ENCODE measurements at regions not wholly inside any gene's neighbourhood (a gene's known extent, or its start where the extent isn't known, plus 50 kb on each side); places are given as distances from the start of the nearest gene placed in this dataset.

DNA sequence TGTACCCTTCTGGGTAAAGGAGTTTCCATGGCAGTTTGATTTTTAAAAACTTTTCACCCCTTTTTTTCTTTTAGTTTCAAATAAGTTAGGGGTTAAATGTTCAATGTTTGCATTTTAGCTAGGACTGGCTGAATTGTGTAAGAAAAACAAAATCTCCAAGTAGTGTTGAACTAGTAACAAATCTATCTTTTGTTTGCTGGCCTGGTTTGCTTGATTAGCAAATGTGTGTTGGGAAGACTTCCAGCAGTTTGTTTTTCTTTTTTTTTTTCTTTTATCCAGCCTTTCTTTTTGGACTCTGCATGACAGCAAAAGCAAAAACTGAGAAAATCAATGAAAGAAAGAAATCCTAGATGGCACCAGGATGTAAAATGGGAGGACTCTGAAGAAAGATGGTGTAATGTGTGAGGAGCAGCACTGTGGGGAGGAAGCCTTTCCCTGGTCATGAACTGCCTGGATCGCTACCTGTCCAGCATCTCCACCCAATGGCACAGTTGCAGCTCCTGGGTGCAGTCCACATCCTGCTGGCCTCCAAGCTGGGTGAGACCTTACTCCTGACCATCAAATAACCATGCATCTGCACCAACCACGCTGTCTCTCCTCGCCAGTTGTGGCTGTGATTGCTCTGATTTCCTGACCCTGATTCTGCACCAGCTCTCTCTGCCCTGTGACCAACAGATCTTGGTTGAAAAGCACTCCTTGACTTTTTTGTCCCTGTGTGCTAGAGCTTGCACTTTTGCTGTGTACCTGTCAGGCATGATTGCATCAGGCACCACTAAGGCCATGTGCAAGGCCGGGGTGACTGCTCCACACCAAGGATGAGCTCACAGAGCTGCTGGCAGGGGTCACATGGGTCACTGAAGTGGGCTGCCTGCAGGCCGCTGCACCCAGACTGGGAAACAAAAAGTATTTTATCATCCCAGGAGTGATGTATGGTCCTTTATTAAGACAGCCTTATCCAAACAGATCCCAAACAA, 71.2 kb upstream of the ZNF236 start:
- ChIA-PET POLR2A (no interaction called here), CTCF (interaction anchor here (0.6 kb wide), 1 partner anchor 1243 kb away, joined by 3 read pairs; no protein-coding TSS in a partner anchor)
- ATAC-seq (no peak), DNase-seq (no peak)
- intact Hi-C loops (cut with DNase I, micrococcal nuclease), result no loop called here
- Mint-ChIP-seq H3K36me3 (ENCODE audit: low read depth) (peaks cover 5% of the 10 kb centered on the region), H3K4me3 (no peak overlapping the region), H3K4me1 (no peaks in the 10 kb centered on the region), H3K27me3 (peaks cover 5% of the 10 kb centered on the region), H3K27ac (no peak overlapping the region), H3K9me3 (ENCODE audit: low read depth) (peaks cover 22% of the 10 kb centered on the region)

GRCh38 chr18:76750269-76750668, 72.1 kb upstream of the ZNF236 start:
- no peak for DNase-seq
- Mint-ChIP-seq H3K4me3 (no peak overlapping the region), H3K9me3 (ENCODE audit: low read depth) (peaks cover 22% of the 10 kb centered on the region), H3K36me3 (ENCODE audit: low read depth) (peaks cover 5% of the 10 kb centered on the region), H3K4me1 (no peaks in the 10 kb centered on the region), H3K27me3 (peaks cover 5% of the 10 kb centered on the region), H3K27ac (no peak overlapping the region)
- ATAC-seq, result no peak
- ChIA-PET CTCF (no interaction called here), POLR2A (no interaction called here)
- intact Hi-C loops (cut with DNase I, micrococcal nuclease), result no loop called here

GRCh38 chr18:76747676-76748075, 74.7 kb upstream of the ZNF236 start:
- peaks cover 3% of the 10 kb centered on the region for H3K27me3 Mint-ChIP-seq
- H3K27ac Mint-ChIP-seq, result no peak overlapping the region
- peaks cover 22% of the 10 kb centered on the region for H3K9me3 Mint-ChIP-seq (ENCODE audit: low read depth)
- ATAC-seq, result no peak
- H3K4me3 Mint-ChIP-seq, result no peak overlapping the region
- intact Hi-C loops (cut with DNase I, micrococcal nuclease), result no loop called here
- ChIA-PET CTCF (interaction anchor here (0.5 to 1.2 kb wide), 2 partner anchors 26 to 422 kb away, joined by 4 read pairs; no protein-coding TSS in a partner anchor), POLR2A (no interaction called here)
- DNase-seq, result no peak
- H3K4me1 Mint-ChIP-seq, result no peaks in the 10 kb centered on the region
- H3K36me3 Mint-ChIP-seq (ENCODE audit: low read depth), result peaks cover 5% of the 10 kb centered on the region

GRCh38 chr18:76741346-76741745, 81.0 kb upstream of the ZNF236 start:
- no peak for ATAC-seq
- Mint-ChIP-seq H3K27me3 (peaks cover 7% of the 10 kb centered on the region), H3K36me3 (ENCODE audit: low read depth) (no peaks in the 10 kb centered on the region), H3K4me1 (peaks cover 3% of the 10 kb centered on the region), H3K4me3 (no peak overlapping the region), H3K27ac (no peak overlapping the region), H3K9me3 (ENCODE audit: low read depth) (peaks cover 5% of the 10 kb centered on the region)
- CTCF ChIA-PET, result interaction anchor here (1.3 kb wide), 1 partner anchor 20 kb away, joined by 3 read pairs; no protein-coding TSS in a partner anchor
- intact Hi-C loops (cut with DNase I, micrococcal nuclease), result no loop called here
- POLR2A ChIA-PET, result interaction anchor here (0.6 kb wide), 1 partner anchor 98 kb away, joined by 4 read pairs; no protein-coding TSS in a partner anchor
- no peak for DNase-seq

DNA sequence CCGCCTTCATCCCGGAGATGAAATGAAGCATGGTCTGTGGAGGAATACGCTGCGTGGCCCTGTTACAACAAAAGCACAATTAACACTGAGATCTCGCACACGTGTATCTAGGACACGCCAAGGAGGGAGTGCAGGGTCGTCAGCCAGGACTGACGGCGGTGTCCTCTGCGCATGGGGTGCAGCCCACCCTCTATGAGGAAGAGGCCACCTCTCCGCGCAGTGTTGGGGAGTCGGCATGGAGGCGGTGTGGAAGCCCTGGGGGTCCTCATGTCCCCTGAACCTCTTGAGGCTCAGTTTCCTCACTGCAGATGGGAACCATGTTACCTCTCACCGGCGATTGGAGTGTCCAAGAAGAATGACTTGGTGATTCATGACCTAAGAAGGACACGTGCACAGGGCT, 86.0 kb upstream of the ZNF236 start:
- H3K36me3 Mint-ChIP-seq (ENCODE audit: low read depth), result no peaks in the 10 kb centered on the region
- no peak for ATAC-seq
- H3K27me3 Mint-ChIP-seq, result peaks cover 9% of the 10 kb centered on the region
- intact Hi-C loops (cut with DNase I, micrococcal nuclease), result no loop called here
- ChIA-PET POLR2A (no interaction called here), CTCF (interaction anchor here (0.7 kb wide), 1 partner anchor 46 kb away, joined by 3 read pairs; no protein-coding TSS in a partner anchor)
- no peak overlapping the region for H3K4me3 Mint-ChIP-seq
- H3K4me1 Mint-ChIP-seq, result peaks cover 3% of the 10 kb centered on the region
- H3K9me3 Mint-ChIP-seq (ENCODE audit: low read depth), result peaks cover 5% of the 10 kb centered on the region
- no peak overlapping the region for H3K27ac Mint-ChIP-seq
- DNase-seq, result no peak

DNA sequence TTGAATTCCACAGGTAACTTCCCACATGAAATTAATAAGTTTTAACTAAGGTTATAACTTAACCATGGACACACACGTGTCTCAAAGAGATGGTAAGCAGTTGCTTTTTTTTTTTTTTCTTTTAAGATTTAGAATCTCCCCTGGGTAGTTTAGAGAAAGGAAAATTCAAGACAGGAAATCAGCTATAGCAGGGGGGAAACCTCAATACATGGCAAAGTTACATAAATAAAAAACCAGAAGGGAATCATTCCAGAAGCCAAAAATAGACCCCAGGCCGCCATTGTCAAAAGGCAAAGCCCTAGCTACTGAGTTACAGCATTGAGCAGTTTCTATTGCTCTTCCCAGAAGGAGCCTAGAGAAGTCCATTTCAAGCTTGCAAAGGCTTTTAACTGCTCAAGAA, 91.5 kb upstream of the ZNF236 start:
- ATAC-seq (no peak), DNase-seq (no peak)
- H3K9me3 Mint-ChIP-seq (ENCODE audit: low read depth), result no peaks in the 10 kb centered on the region
- no peaks in the 10 kb centered on the region for H3K36me3 Mint-ChIP-seq (ENCODE audit: low read depth)
- H3K4me3 Mint-ChIP-seq, result no peak overlapping the region
- ChIA-PET CTCF (interaction anchor here (0.6 to 1.0 kb wide), 3 partner anchors 9 to 367 kb away, joined by 3 to 4 read pairs (median 3); no protein-coding TSS in a partner anchor), POLR2A (no interaction called here)
- intact Hi-C loops (cut with DNase I, micrococcal nuclease), result no loop called here
- H3K4me1 Mint-ChIP-seq, result peaks cover 4% of the 10 kb centered on the region
- peaks cover 5% of the 10 kb centered on the region for H3K27me3 Mint-ChIP-seq
- no peak overlapping the region for H3K27ac Mint-ChIP-seq

GRCh38 chr18:76727589-76727988, 94.8 kb upstream of the ZNF236 start:
- DNase-seq, result no peak
- CTCF ChIA-PET, result no interaction called here
- POLR2A ChIA-PET, result no interaction called here
- Mint-ChIP-seq H3K4me1 (peaks cover 20% of the 10 kb centered on the region), H3K27me3 (peaks cover 7% of the 10 kb centered on the region), H3K9me3 (ENCODE audit: low read depth) (no peaks in the 10 kb centered on the region), H3K36me3 (ENCODE audit: low read depth) (no peaks in the 10 kb centered on the region), H3K27ac (no peak overlapping the region), H3K4me3 (no peak overlapping the region)
- ATAC-seq, result no peak
- intact Hi-C loops (cut with DNase I, micrococcal nuclease), result no loop called here

DNA sequence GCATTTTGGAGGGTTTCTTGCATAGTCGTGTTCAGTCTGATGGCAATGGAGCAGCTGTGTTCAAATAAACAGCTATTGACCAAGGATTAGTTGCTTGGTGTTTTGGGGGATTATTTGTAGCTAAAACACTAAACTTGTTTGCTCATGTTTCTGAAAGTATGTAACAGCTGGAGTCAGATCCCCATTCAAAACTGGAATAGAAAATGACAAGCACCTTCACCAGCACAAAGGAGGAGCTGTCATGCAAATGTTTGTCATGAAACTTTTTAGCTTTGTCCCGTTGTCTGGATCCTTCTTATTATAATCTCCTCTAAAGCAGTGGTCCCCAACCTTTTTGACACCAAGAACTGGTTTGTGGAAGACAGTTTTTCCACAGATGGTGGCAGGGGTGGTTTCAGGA, 96.9 kb upstream of the ZNF236 start:
- Mint-ChIP-seq H3K36me3 (ENCODE audit: low read depth) (no peaks in the 10 kb centered on the region), H3K4me3 (no peak overlapping the region), H3K27ac (no peak overlapping the region), H3K27me3 (peaks cover 2% of the 10 kb centered on the region), H3K9me3 (ENCODE audit: low read depth) (no peaks in the 10 kb centered on the region), H3K4me1 (peaks cover 41% of the 10 kb centered on the region)
- intact Hi-C loops (cut with DNase I, micrococcal nuclease), result no loop called here
- no peak for ATAC-seq
- ChIA-PET POLR2A (no interaction called here), CTCF (interaction anchor here (0.6 to 1.6 kb wide), 4 partner anchors 10 to 78 kb away, joined by 3 read pairs; no protein-coding TSS in a partner anchor)
- no peak for DNase-seq

DNA sequence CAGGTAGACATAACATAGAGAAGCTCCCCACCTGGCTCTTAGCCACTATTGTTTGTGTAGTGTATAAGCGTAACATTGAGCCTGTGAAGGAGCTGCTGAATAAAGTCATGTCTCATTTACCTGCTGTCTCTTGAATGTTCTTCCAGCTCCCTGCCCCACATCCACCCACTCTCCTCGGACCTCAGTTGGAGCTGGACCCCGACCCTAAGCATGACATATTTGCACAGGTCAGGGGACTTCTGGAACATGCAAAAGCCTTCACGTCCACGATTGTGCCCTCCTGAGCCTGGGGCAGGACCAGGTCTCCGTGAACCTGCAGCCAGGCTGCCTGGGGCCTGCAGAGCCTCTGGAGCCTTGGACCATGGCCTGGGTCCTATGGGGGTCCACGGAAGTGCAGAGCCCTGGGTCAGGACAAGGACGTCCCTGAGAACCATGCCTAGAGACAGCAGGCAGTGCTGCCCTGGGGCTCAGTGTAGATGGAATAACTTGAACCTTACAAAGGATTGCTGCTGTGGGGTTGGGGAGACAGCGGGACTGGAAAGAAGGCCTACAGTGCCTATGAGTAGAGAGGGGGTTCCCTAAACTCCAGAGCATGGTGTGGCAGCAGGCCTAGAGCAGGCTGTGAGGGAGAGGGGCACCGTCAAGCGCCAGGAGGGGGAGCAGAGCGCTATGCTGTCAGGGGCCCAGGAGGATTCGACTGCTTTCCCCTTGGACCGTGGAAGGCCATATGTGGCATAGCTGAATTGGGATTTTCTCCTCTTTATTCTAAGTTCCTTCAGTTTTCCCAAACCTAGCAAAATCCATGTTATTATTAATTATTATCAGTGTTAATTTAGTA, 99.9 kb upstream of the ZNF236 start:
- DNase-seq, result no peak
- ChIA-PET POLR2A (interaction anchor here (0.6 kb wide), 1 partner anchor 118 kb away, joined by 3 read pairs; no protein-coding TSS in a partner anchor), CTCF (interaction anchor here (1.2 to 2.9 kb wide), 6 partner anchors 9 to 323 kb away, joined by 3 to 16 read pairs (median 4); no protein-coding TSS in a partner anchor)
- intact Hi-C loops (cut with DNase I, micrococcal nuclease), result no loop called here
- Mint-ChIP-seq H3K9me3 (ENCODE audit: low read depth) (no peaks in the 10 kb centered on the region), H3K27ac (no peak overlapping the region), H3K36me3 (ENCODE audit: low read depth) (no peaks in the 10 kb centered on the region), H3K4me3 (no peak overlapping the region), H3K4me1 (peaks cover 51% of the 10 kb centered on the region), H3K27me3 (peaks cover 3% of the 10 kb centered on the region)
- no peak for ATAC-seq

- ATAC-seq (peak; percentile 90), DNase-seq (peak; percentile 71)
- peak overlapping the region; percentile 3 for H3K4me3 Mint-ChIP-seq
- no peaks in the 10 kb centered on the region for H3K9me3 Mint-ChIP-seq (ENCODE audit: low read depth)
- ChIA-PET CTCF (interaction anchor here (0.6 to 2.9 kb wide), 7 partner anchors 10 to 322 kb away, joined by 3 to 16 read pairs (median 4); no protein-coding TSS in a partner anchor), POLR2A (interaction anchor here (0.6 kb wide), 2 partner anchors 90 to 117 kb away, joined by 3 to 5 read pairs; no protein-coding TSS in a partner anchor)
- peak overlapping the region; percentile 49 for H3K27ac Mint-ChIP-seq
- no peaks in the 10 kb centered on the region for H3K36me3 Mint-ChIP-seq (ENCODE audit: low read depth)
- H3K4me1 Mint-ChIP-seq, result peaks cover 51% of the 10 kb centered on the region
- intact Hi-C loops (cut with DNase I, micrococcal nuclease), result no loop called here
- H3K27me3 Mint-ChIP-seq, result peaks cover 3% of the 10 kb centered on the region
These were observed 101.0 kb upstream of the ZNF236 start for GRCh38 chr18:76721207-76721996.

Data from activated CD4-positive, alpha-beta T cell treated with anti-CD3 and anti-CD28 coated beads for 36 hours (primary cell).